Activated CD8-positive, alpha-beta T cell treated with anti-CD3 and anti-CD28 coated beads for 36 hours (primary cell): ENCODE measurements at regions not wholly inside any gene's neighbourhood (a gene's known extent, or its start where the extent isn't known, plus 50 kb on each side); places are given as distances from the start of the nearest gene placed in this dataset.

Experiments
- ATAC-seq: fragments of 200-7000 bp; cut with Tn5 transposase; one replicate; pipeline ENCODE4 v1.10.0; 2021; ENCODE audit warnings: mild to moderate bottlenecking, moderate library complexity
- CTCF ChIA-PET: fragments of 350-600 bp; sonication (Branson Sonifier 250); formaldehyde crosslinking; loops from one replicate; lab custom pipeline; 2021; ENCODE audit warnings: antibody characterized with exemption; lab: Charles Lee
- POLR2A ChIA-PET: fragments of 350-600 bp; sonication (Branson Sonifier 250); formaldehyde crosslinking; loops from one replicate; lab custom pipeline; 2021; ENCODE audit warnings: antibody characterized with exemption; lab: Charles Lee
- DNase-seq: peaks from one replicate; pipeline ENCODE4 v3.0.0-alpha.2; 2020
- H3K27ac Mint-ChIP-seq: one replicate; pipeline ENCODE4 v1.8.0; 2021; ENCODE audit warnings: mild to moderate bottlenecking, mixed read lengths
- H3K27me3 Mint-ChIP-seq: one replicate; pipeline ENCODE4 v1.8.0; 2021; ENCODE audit warnings: mixed read lengths
- H3K36me3 Mint-ChIP-seq: one replicate; pipeline ENCODE4 v1.8.0; 2021; ENCODE audit warnings: low read depth, mixed read lengths
- H3K4me1 Mint-ChIP-seq: one replicate; pipeline ENCODE4 v1.8.0; 2021; ENCODE audit warnings: low read depth, mixed read lengths
- H3K4me3 Mint-ChIP-seq: one replicate; pipeline ENCODE4 v1.8.0; 2021; ENCODE audit warnings: mild to moderate bottlenecking, moderate library complexity, mixed read lengths
- H3K9me3 Mint-ChIP-seq: one replicate; pipeline ENCODE4 v1.8.0; 2021; ENCODE audit warnings: mixed read lengths
- CTCF ChIP-seq: fragments of 200-600 bp; IDR thresholded peaks from one replicate; pipeline ENCODE4 v1.8.0; 2022; ENCODE audit warnings: antibody characterized with exemption, mild to moderate bottlenecking
- intact Hi-C: fragments of 100-400 bp; cut with micrococcal nuclease; formaldehyde crosslinking; loops from one replicate; pipeline ENCODE4 v1.10.0; 2022

GRCh38 chr21:27761623-27762022 is 794.7 kb upstream of the ADAMTS5 start:
- Mint-ChIP-seq H3K9me3 (peaks cover 3% of the 10 kb centered on the region), H3K27ac (no peak overlapping the region), H3K4me1 (no peaks in the 10 kb centered on the region), H3K4me3 (no peak overlapping the region), H3K27me3 (peaks cover 2% of the 10 kb centered on the region), H3K36me3 (no peaks in the 10 kb centered on the region)
- POLR2A ChIA-PET, result no interaction called here
- ATAC-seq, result no peak
- DNase-seq, result no peak
- CTCF ChIA-PET, result no interaction called here
- intact Hi-C loops, result no loop called here
- no peak for TF ChIP-seq CTCF

- DNase-seq (no peak), ATAC-seq (no peak)
- Mint-ChIP-seq H3K4me3 (no peak overlapping the region), H3K4me1 (no peaks in the 10 kb centered on the region), H3K27ac (no peak overlapping the region), H3K36me3 (no peaks in the 10 kb centered on the region), H3K9me3 (peaks cover 3% of the 10 kb centered on the region), H3K27me3 (peaks cover 2% of the 10 kb centered on the region)
- no peak for TF ChIP-seq CTCF
- intact Hi-C loops, result no loop called here
- CTCF ChIA-PET, result interaction anchor here (1.2 kb wide), 1 partner anchor 985 kb away, joined by 5 read pairs; no protein-coding TSS in a partner anchor
- POLR2A ChIA-PET, result no interaction called here
These were observed 792.9 kb upstream of the ADAMTS5 start for GRCh38 chr21:27759820-27760219.

- DNase-seq (no peak), ATAC-seq (no peak)
- no peaks in the 10 kb centered on the region for H3K4me1 Mint-ChIP-seq
- H3K9me3 Mint-ChIP-seq, result peaks cover 3% of the 10 kb centered on the region
- H3K4me3 Mint-ChIP-seq, result no peak overlapping the region
- H3K27ac Mint-ChIP-seq, result no peak overlapping the region
- POLR2A ChIA-PET, result no interaction called here
- CTCF ChIA-PET, result interaction anchor here (1.2 kb wide), 1 partner anchor 986 kb away, joined by 5 read pairs; no protein-coding TSS in a partner anchor
- TF ChIP-seq CTCF, result no peak
- intact Hi-C loops, result no loop called here
- H3K36me3 Mint-ChIP-seq, result no peaks in the 10 kb centered on the region
- H3K27me3 Mint-ChIP-seq, result peaks cover 2% of the 10 kb centered on the region
These were observed 792.3 kb upstream of the ADAMTS5 start for GRCh38 chr21:27759091-27759659.

GRCh38 chr21:27756191-27756590 is 789.3 kb upstream of the ADAMTS5 start:
- CTCF ChIA-PET, result no interaction called here

More at GRCh38 chr21:27756191-27756590, 789.3 kb upstream of the ADAMTS5 start:
- TF ChIP-seq CTCF, result no peak
- Mint-ChIP-seq H3K27me3 (no peaks in the 10 kb centered on the region), H3K36me3 (no peaks in the 10 kb centered on the region), H3K27ac (no peak overlapping the region), H3K4me1 (no peaks in the 10 kb centered on the region), H3K4me3 (no peak overlapping the region), H3K9me3 (no peaks in the 10 kb centered on the region)
- no peak for ATAC-seq
- DNase-seq, result no peak
- intact Hi-C loops, result no loop called here
- POLR2A ChIA-PET, result no interaction called here
